ENCODE measurements at regions not wholly inside any gene's neighbourhood (a gene's known extent, or its start where the extent isn't known, plus 50 kb on each side); places are given as distances from the start of the nearest gene placed in this dataset.
"Not testable (repeated sequence)": the region's sequence is repeated elsewhere in the genome, so short reads cannot be mapped to it uniquely, and the experiment has no call there.

- DNase-seq (ENCODE audit: low spot score), result no peak
These were observed 740.7 kb upstream of the CA10 start for GRCh38 chr17:52899235-52899634.

GRCh38 chr17:52895272-52895671, 736.8 kb upstream of the CA10 start:
- DNase-seq (ENCODE audit: low spot score), result no peak

GRCh38 chr17:52892334-52892733, 733.8 kb upstream of the CA10 start:
- DNase-seq (ENCODE audit: low spot score), result no peak

GRCh38 chr17:52885882-52886281, 727.4 kb upstream of the CA10 start:
- DNase-seq (ENCODE audit: low spot score), result no peak

GRCh38 chr17:52883907-52884491, 725.5 kb upstream of the CA10 start:
- not testable (repeated sequence) for DNase-seq (ENCODE audit: low spot score)

GRCh38 chr17:52846767-52847166, 688.3 kb upstream of the CA10 start:
- not testable (repeated sequence) for DNase-seq (ENCODE audit: low spot score)

- no peak for DNase-seq (ENCODE audit: low spot score)
These were observed 683.5 kb upstream of the CA10 start for GRCh38 chr17:52841971-52842370.

GRCh38 chr17:52837492-52837891, 679.0 kb upstream of the CA10 start:
- no peak for DNase-seq (ENCODE audit: low spot score)

- DNase-seq (ENCODE audit: low spot score), result no peak
These were observed 673.0 kb upstream of the CA10 start for GRCh38 chr17:52831536-52831935.

GRCh38 chr17:52828621-52829020, 670.1 kb upstream of the CA10 start:
- no peak for DNase-seq (ENCODE audit: low spot score)

GRCh38 chr17:52827526-52827925, 669.0 kb upstream of the CA10 start:
- DNase-seq (ENCODE audit: low spot score), result no peak

- no peak for DNase-seq (ENCODE audit: low spot score)
These were observed 666.0 kb upstream of the CA10 start for GRCh38 chr17:52824542-52824941.

- no peak for DNase-seq (ENCODE audit: low spot score)
These were observed 664.6 kb upstream of the CA10 start for GRCh38 chr17:52823155-52823554.

GRCh38 chr17:52790359-52790955, 631.9 kb upstream of the CA10 start:
- no peak for DNase-seq (ENCODE audit: low spot score)

- no peak for DNase-seq (ENCODE audit: low spot score)
These were observed 631.3 kb upstream of the CA10 start for GRCh38 chr17:52789829-52790228.

- no peak for DNase-seq (ENCODE audit: low spot score)
These were observed 617.7 kb upstream of the CA10 start for GRCh38 chr17:52776234-52776633.

GRCh38 chr17:52762794-52763167, 604.3 kb upstream of the CA10 start:
- DNase-seq (ENCODE audit: low spot score), result no peak

GRCh38 chr17:52762147-52762793, 603.8 kb upstream of the CA10 start:
- DNase-seq (ENCODE audit: low spot score), result no peak

- DNase-seq (ENCODE audit: low spot score), result no peak
These were observed 601.4 kb upstream of the CA10 start for GRCh38 chr17:52759864-52760263.

- DNase-seq (ENCODE audit: low spot score), result no peak
These were observed 600.0 kb upstream of the CA10 start for GRCh38 chr17:52758481-52758880.

- DNase-seq (ENCODE audit: low spot score), result no peak
These were observed 598.2 kb upstream of the CA10 start for GRCh38 chr17:52756746-52757145.

GRCh38 chr17:52754838-52755237, 596.3 kb upstream of the CA10 start:
- no peak for DNase-seq (ENCODE audit: low spot score)

- no peak for DNase-seq (ENCODE audit: low spot score)
These were observed 592.5 kb upstream of the CA10 start for GRCh38 chr17:52751051-52751450.

- peak; percentile 52 for DNase-seq (ENCODE audit: low spot score)
These were observed 585.7 kb upstream of the CA10 start for GRCh38 chr17:52744179-52744578.

Data from mucosa of gallbladder (tissue), 1 donor.